Posterior cingulate gyrus (tissue), 11 donors: ENCODE measurements at regions not wholly inside any gene's neighbourhood (a gene's known extent, or its start where the extent isn't known, plus 50 kb on each side); places are given as distances from the start of the nearest gene placed in this dataset.
"Not testable (repeated sequence)": the region's sequence is repeated elsewhere in the genome, so short reads cannot be mapped to it uniquely, and the experiment has no call there.

Experiments used
- DNase-seq, 10 donors: peaks; one replicate each; pipeline versions ENCODE4 v3.0.0 to v3.0.0-alpha.2; 2020 to 2021; ENCODE audit warnings: mixed read lengths in 3 of 10
- intact Hi-C: fragments of 100-400 bp; cut with DNase I; formaldehyde crosslinking; loops from one replicate; pipeline ENCODE4 v1.15.1; 2023

GRCh38 chr16:86735727-86736126 is 157.4 kb downstream of the FOXL1 start:
- DNase-seq = peak in 1 of 10 donors; percentile 27
- intact Hi-C loops = no loop called here

GRCh38 chr16:86736502-86736901 is 158.2 kb downstream of the FOXL1 start:
- DNase-seq = no peak

GRCh38 chr16:86737083-86737482 is 158.7 kb downstream of the FOXL1 start:
- intact Hi-C loops = no loop called here
- no peak for DNase-seq

More at GRCh38 chr16:86736502-86736901, 158.2 kb downstream of the FOXL1 start:
- intact Hi-C loops = no loop called here

GRCh38 chr16:86738322-86738721 is 160.0 kb downstream of the FOXL1 start:
- DNase-seq, intact Hi-C loops: not testable (repeated sequence)

GRCh38 chr16:86739178-86739577 is 160.8 kb downstream of the FOXL1 start:
- intact Hi-C loops = no loop called here
- no peak for DNase-seq

- no peak for DNase-seq
- intact Hi-C loops = no loop called here
Observed at GRCh38 chr16:86739808-86740207, 161.5 kb downstream of the FOXL1 start.

GRCh38 chr16:86740298-86740697 is 161.9 kb downstream of the FOXL1 start:
- intact Hi-C loops = no loop called here
- no peak for DNase-seq

GRCh38 chr16:86740906-86741799 is 162.8 kb downstream of the FOXL1 start:
- DNase-seq = no peak
- intact Hi-C loops = no loop called here

GRCh38 chr16:86747761-86748160 is 169.4 kb downstream of the FOXL1 start:
- DNase-seq = no peak
- intact Hi-C loops = no loop called here

GRCh38 chr16:86748652-86749051 is 170.3 kb downstream of the FOXL1 start:
- intact Hi-C loops = no loop called here
- no peak for DNase-seq

GRCh38 chr16:86751076-86752030 is 173.0 kb downstream of the FOXL1 start:
- intact Hi-C loops = no loop called here
- peak in 2 of 10 donors; percentile 37 to 47 for DNase-seq

- DNase-seq = peak in 1 of 10 donors; percentile 35
- intact Hi-C loops = no loop called here
Observed at GRCh38 chr16:86752582-86753175, 174.3 kb downstream of the FOXL1 start.

GRCh38 chr16:86753399-86753798 is 175.1 kb downstream of the FOXL1 start:
- intact Hi-C loops = no loop called here

GRCh38 chr16:86755571-86756006 is 177.2 kb downstream of the FOXL1 start:
- intact Hi-C loops = no loop called here
- DNase-seq = peak in 1 of 10 donors; percentile 64

More at GRCh38 chr16:86753399-86753798, 175.1 kb downstream of the FOXL1 start:
- peak in 1 of 10 donors; percentile 46 for DNase-seq

GRCh38 chr16:86756882-86757703 is 178.7 kb downstream of the FOXL1 start:
- intact Hi-C loops = no loop called here
- peak in 1 of 10 donors; percentile 57 for DNase-seq

GRCh38 chr16:86757704-86758040 is 179.3 kb downstream of the FOXL1 start:
- DNase-seq = no peak
- intact Hi-C loops = no loop called here

GRCh38 chr16:86758932-86759331 is 180.6 kb downstream of the FOXL1 start:
- intact Hi-C loops = no loop called here
- DNase-seq = no peak

GRCh38 chr16:86761111-86762031 is 183.0 kb downstream of the FOXL1 start:
- DNase-seq = peak in 6 of 10 donors; percentile 41 to 89 (median 53)
- intact Hi-C loops = no loop called here

- intact Hi-C loops = no loop called here
- DNase-seq = no peak
Observed at GRCh38 chr16:86762095-86762494, 183.7 kb downstream of the FOXL1 start.
